Fibroblast of lung (primary cell): ENCODE measurements at regions not wholly inside any gene's neighbourhood (a gene's known extent, or its start where the extent isn't known, plus 50 kb on each side); places are given as distances from the start of the nearest gene placed in this dataset.

Experiments used
- DNase-seq, 2 donors: peaks; one replicate each; pipeline versions ENCODE4 v3.0.0 to v3.0.0-alpha.2; 2010; ENCODE audit warnings: low read depth in 2 of 2
- H2AFZ ChIP-seq: 2 replicates; pipeline ENCODE4 v1.5.1; 2012; ENCODE audit warnings: low read length, control low read depth, inconsistent platforms
- H3K27ac ChIP-seq: 2 replicates; pipeline ENCODE4 v1.5.1; 2011; ENCODE audit warnings: low read length, control low read depth; ENCODE audit not compliant: insufficient read depth
- H3K27me3 ChIP-seq: 2 replicates; pipeline ENCODE4 v1.5.1; 2011; ENCODE audit warnings: mild to moderate bottlenecking, low read length; ENCODE audit not compliant: control insufficient read depth, insufficient read depth
- H3K36me3 ChIP-seq: 2 replicates; pipeline ENCODE4 v1.5.1; 2011; ENCODE audit warnings: low read length; ENCODE audit not compliant: control insufficient read depth, insufficient read depth
- H3K4me1 ChIP-seq: 2 replicates; pipeline ENCODE4 v1.5.1; 2011; ENCODE audit warnings: low read length; ENCODE audit not compliant: control insufficient read depth, insufficient read depth; ENCODE audit errors: extremely low read depth
- H3K4me2 ChIP-seq: 2 replicates; pipeline ENCODE4 v1.5.1; 2011; ENCODE audit warnings: low read length, control low read depth; ENCODE audit not compliant: insufficient read depth; ENCODE audit errors: extremely low read depth
- H3K4me3 ChIP-seq, 4 experiments: fragments of 200-600 bp in 1 of 4; sonication (generic) in 1 of 4; replicated peaks in 1 of 4; 2 replicates each; pipeline ENCODE4 v1.5.1; 2011 to 2016; ENCODE audit warnings: low read length in 4 of 4, low read depth in 3 of 4, mild to moderate bottlenecking in 3 of 4, control low read depth in 2 of 4, inconsistent platforms in 1 of 4, mixed read lengths in 1 of 4; ENCODE audit not compliant: insufficient read depth in 1 of 4; ENCODE audit errors: control extremely low read depth in 1 of 4
- H3K79me2 ChIP-seq: 2 replicates; pipeline ENCODE4 v1.5.1; 2012; ENCODE audit warnings: mild to moderate bottlenecking, low read length, inconsistent platforms; ENCODE audit not compliant: control insufficient read depth, insufficient read depth
- H3K9ac ChIP-seq: 2 replicates; pipeline ENCODE4 v1.5.1; 2011; ENCODE audit warnings: mild to moderate bottlenecking, low read length, control low read depth; ENCODE audit not compliant: insufficient read depth
- H3K9me3 ChIP-seq: 2 replicates; pipeline ENCODE4 v1.5.1; 2012; ENCODE audit warnings: low read depth, low read length; ENCODE audit not compliant: control insufficient read depth, insufficient read depth
- H4K20me1 ChIP-seq: 2 replicates; pipeline ENCODE4 v1.5.1; 2011; ENCODE audit warnings: low read length; ENCODE audit not compliant: control insufficient read depth, insufficient read depth; ENCODE audit errors: extremely low read depth
- CTCF ChIP-seq, 2 donors: IDR thresholded peaks in 1 of 2; conservative IDR thresholded peaks in 1 of 2; 1 replicate in 1 of 2; 2 replicates in 1 of 2; pipeline ENCODE4 v1.5.1; 2011 to 2012; ENCODE audit warnings: low read length in 2 of 2, control low read depth in 1 of 2, inconsistent platforms in 1 of 2, low read depth in 1 of 2, mild to moderate bottlenecking in 1 of 2
- EZH2 ChIP-seq: IDR thresholded peaks from 2 replicates; pipeline ENCODE4 v1.5.1; 2012; ENCODE audit warnings: low read length, control low read depth, mild to moderate bottlenecking; ENCODE audit errors: missing control alignments

GRCh38 chr11:90656171-90656570 lies 433.3 kb upstream of the CHORDC1 start:
- Histone ChIP-seq H2AFZ (no peak overlapping the region), H3K9me3 (no peaks in the 10 kb centered on the region), H3K79me2 (no peaks in the 10 kb centered on the region), H3K36me3 (no peaks in the 10 kb centered on the region), H4K20me1 (no peaks in the 10 kb centered on the region), H3K9ac (no peak overlapping the region), H3K27me3 (no peaks in the 10 kb centered on the region), H3K4me2 (no peak overlapping the region), H3K27ac (no peak overlapping the region), H3K4me3 (no peak overlapping the region), H3K4me1 (no peaks in the 10 kb centered on the region)
- no peak for DNase-seq
- TF ChIP-seq EZH2 (no peak), CTCF (conservative IDR thresholded peaks at IDR 0.05 in 1 of 2, IDR thresholded peaks at IDR 0.05 in 1 of 2; ENCODE audit: low read depth in 1 of 2, low read length in 2 of 2) (no peak)

- H3K36me3 ChIP-seq: no peaks in the 10 kb centered on the region
- H3K4me3 ChIP-seq: no peak overlapping the region
- H3K27me3 ChIP-seq: no peaks in the 10 kb centered on the region
- H3K9ac ChIP-seq: no peak overlapping the region
- H2AFZ ChIP-seq: no peak overlapping the region
- no peak overlapping the region for H3K27ac ChIP-seq
- no peaks in the 10 kb centered on the region for H3K9me3 ChIP-seq
- H3K4me2 ChIP-seq: no peak overlapping the region
- TF ChIP-seq EZH2 (no peak), CTCF (conservative IDR thresholded peaks at IDR 0.05 in 1 of 2, IDR thresholded peaks at IDR 0.05 in 1 of 2; ENCODE audit: low read depth in 1 of 2, low read length in 2 of 2) (no peak)
- H4K20me1 ChIP-seq: no peaks in the 10 kb centered on the region
- no peaks in the 10 kb centered on the region for H3K79me2 ChIP-seq
- H3K4me1 ChIP-seq: no peaks in the 10 kb centered on the region
- no peak for DNase-seq
Observed at GRCh38 chr11:90650153-90650552, 427.3 kb upstream of the CHORDC1 start.

- no peak overlapping the region for H3K27ac ChIP-seq
- H3K4me2 ChIP-seq: no peak overlapping the region
- no peak overlapping the region for H3K4me3 ChIP-seq
- TF ChIP-seq EZH2 (no peak), CTCF (conservative IDR thresholded peaks at IDR 0.05 in 1 of 2, IDR thresholded peaks at IDR 0.05 in 1 of 2; ENCODE audit: low read depth in 1 of 2, low read length in 2 of 2) (no peak)
- H3K27me3 ChIP-seq: no peaks in the 10 kb centered on the region
- no peaks in the 10 kb centered on the region for H3K36me3 ChIP-seq
- no peaks in the 10 kb centered on the region for H4K20me1 ChIP-seq
- no peak overlapping the region for H3K9ac ChIP-seq
- H3K9me3 ChIP-seq: no peaks in the 10 kb centered on the region
- H2AFZ ChIP-seq: no peak overlapping the region
- no peaks in the 10 kb centered on the region for H3K4me1 ChIP-seq
- no peak for DNase-seq
- H3K79me2 ChIP-seq: no peaks in the 10 kb centered on the region
Observed at GRCh38 chr11:90646706-90647105, 423.9 kb upstream of the CHORDC1 start.
